ENCODE measurements at regions not wholly inside any gene's neighbourhood (a gene's known extent, or its start where the extent isn't known, plus 50 kb on each side); places are given as distances from the start of the nearest gene placed in this dataset.
"Not testable (repeated sequence)": the region's sequence is repeated elsewhere in the genome, so short reads cannot be mapped to it uniquely, and the experiment has no call there.

GRCh38 chr10:38364073-38364472 lies 269.9 kb downstream of the ZNF37A start:
- not testable (repeated sequence) for DNase-seq

- DNase-seq: not testable (repeated sequence)
Observed at GRCh38 chr10:38365917-38366316, 271.8 kb downstream of the ZNF37A start.

GRCh38 chr10:38383800-38384199 lies 289.7 kb downstream of the ZNF37A start:
- DNase-seq: not testable (repeated sequence)

GRCh38 chr10:38386869-38387268 lies 292.7 kb downstream of the ZNF37A start:
- DNase-seq: not testable (repeated sequence)

- DNase-seq: peak; percentile 7 to 30
Observed at GRCh38 chr10:38390725-38391124, 296.6 kb downstream of the ZNF37A start.

GRCh38 chr10:38395465-38395864 lies 301.3 kb downstream of the ZNF37A start:
- DNase-seq: not testable (repeated sequence)

- DNase-seq: not testable (repeated sequence)
Observed at GRCh38 chr10:38396178-38396954, 302.2 kb downstream of the ZNF37A start.

GRCh38 chr10:38401565-38401964 lies 307.4 kb downstream of the ZNF37A start:
- DNase-seq: not testable (repeated sequence)

- peak; percentile 76 to 82 for DNase-seq
Observed at GRCh38 chr10:38402442-38403346, 308.6 kb downstream of the ZNF37A start.

GRCh38 chr10:38403347-38404117 lies 309.4 kb downstream of the ZNF37A start:
- not testable (repeated sequence) for DNase-seq

- DNase-seq: not testable (repeated sequence)
Observed at GRCh38 chr10:38423634-38424033, 329.5 kb downstream of the ZNF37A start.

- DNase-seq: not testable (repeated sequence)
Observed at GRCh38 chr10:38430242-38430641, 336.1 kb downstream of the ZNF37A start.

GRCh38 chr10:38437359-38437758 lies 343.2 kb downstream of the ZNF37A start:
- DNase-seq: not testable (repeated sequence)

GRCh38 chr10:38448614-38449355 lies 354.6 kb downstream of the ZNF37A start:
- DNase-seq: not testable (repeated sequence)

- DNase-seq: not testable (repeated sequence)
Observed at GRCh38 chr10:38449618-38450017, 355.5 kb downstream of the ZNF37A start.

GRCh38 chr10:38450372-38451057 lies 356.4 kb downstream of the ZNF37A start:
- not testable (repeated sequence) for DNase-seq

GRCh38 chr10:38451306-38451967 lies 357.3 kb downstream of the ZNF37A start:
- DNase-seq: not testable (repeated sequence)

All from stimulated activated CD4-positive, alpha-beta T cell treated with anti-CD3 and anti-CD28 coated beads, Interleukin-2, amount 100 ng/mL, for 48 hours (primary cell).